ENCODE measurements at regions not wholly inside any gene's neighbourhood (a gene's known extent, or its start where the extent isn't known, plus 50 kb on each side); places are given as distances from the start of the nearest gene placed in this dataset.
"Not testable (repeated sequence)": the region's sequence is repeated elsewhere in the genome, so short reads cannot be mapped to it uniquely, and the experiment has no call there.

GRCh38 chr18:61676773-61677434, 215.9 kb downstream of the RNF152 start:
- DNase-seq: no peak

DNA sequence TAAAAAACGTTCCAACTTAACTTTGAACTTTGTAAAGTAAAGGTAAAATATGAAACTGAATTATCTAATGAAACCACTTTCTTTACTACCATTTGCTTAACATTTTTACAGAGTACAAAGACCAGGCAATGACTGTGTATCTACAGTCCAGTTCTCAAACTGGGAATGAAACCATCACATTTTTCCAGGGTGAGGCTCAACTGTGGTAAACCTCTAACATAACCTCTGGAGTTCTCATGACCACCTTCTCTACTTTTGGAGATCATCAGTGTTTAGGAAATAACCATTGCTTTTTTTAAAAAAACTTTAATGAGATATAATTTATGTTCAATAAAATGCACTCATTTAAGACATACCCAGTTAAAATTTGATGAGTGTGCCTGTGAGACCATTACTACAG, 223.5 kb downstream of the RNF152 start:
- DNase-seq: no peak

- DNase-seq: no peak
These were observed 225.8 kb downstream of the RNF152 start for GRCh38 chr18:61666876-61667590.

- DNase-seq: no peak
These were observed 228.3 kb downstream of the RNF152 start for GRCh38 chr18:61664419-61665084.

DNA sequence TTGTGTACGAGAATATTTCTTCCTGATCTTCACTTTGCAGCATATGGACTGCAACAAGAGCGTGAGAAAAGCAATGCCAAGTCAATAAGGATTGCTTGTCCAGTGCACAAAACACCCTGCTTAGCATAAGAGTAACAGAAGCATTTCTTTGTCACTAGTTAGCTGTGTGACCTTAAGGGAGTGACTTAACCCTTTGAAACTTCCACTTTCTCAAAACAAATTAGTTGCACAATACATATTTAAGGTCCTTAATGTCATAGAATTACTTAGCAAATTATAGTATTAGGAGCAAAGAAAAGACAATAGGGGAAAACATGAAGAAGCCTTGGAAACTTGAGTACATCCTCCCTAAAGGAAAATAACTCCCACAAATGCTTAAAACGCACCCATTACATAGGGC, 230.1 kb downstream of the RNF152 start:
- no peak for DNase-seq

- no peak for DNase-seq
These were observed 234.4 kb downstream of the RNF152 start for GRCh38 chr18:61658431-61658830.

GRCh38 chr18:61657066-61657732, 235.6 kb downstream of the RNF152 start:
- DNase-seq: no peak

DNA sequence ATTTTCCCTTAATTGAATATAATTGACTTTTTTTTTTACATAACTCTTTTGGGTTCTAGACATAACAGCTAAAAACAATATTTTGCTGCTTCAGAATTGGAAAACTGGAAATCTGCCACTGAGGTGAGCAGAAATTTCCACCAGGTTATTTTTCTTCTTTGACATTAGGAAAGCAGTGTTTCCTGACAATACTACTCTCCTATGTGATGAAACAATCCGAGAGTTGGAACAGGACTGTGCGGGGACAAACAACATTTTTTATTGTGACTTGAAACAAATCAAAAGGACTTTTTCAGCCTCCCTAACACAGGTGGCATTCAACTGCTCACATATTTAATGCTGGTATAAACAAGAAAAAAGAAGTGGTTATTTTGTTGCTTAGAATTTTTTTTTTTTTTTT, 237.2 kb downstream of the RNF152 start:
- DNase-seq: no peak

- no peak for DNase-seq
These were observed 238.8 kb downstream of the RNF152 start for GRCh38 chr18:61653823-61654551.

- no peak for DNase-seq
These were observed 240.9 kb downstream of the RNF152 start for GRCh38 chr18:61651880-61652268.

GRCh38 chr18:61651145-61651879, 241.5 kb downstream of the RNF152 start:
- DNase-seq: no peak

DNA sequence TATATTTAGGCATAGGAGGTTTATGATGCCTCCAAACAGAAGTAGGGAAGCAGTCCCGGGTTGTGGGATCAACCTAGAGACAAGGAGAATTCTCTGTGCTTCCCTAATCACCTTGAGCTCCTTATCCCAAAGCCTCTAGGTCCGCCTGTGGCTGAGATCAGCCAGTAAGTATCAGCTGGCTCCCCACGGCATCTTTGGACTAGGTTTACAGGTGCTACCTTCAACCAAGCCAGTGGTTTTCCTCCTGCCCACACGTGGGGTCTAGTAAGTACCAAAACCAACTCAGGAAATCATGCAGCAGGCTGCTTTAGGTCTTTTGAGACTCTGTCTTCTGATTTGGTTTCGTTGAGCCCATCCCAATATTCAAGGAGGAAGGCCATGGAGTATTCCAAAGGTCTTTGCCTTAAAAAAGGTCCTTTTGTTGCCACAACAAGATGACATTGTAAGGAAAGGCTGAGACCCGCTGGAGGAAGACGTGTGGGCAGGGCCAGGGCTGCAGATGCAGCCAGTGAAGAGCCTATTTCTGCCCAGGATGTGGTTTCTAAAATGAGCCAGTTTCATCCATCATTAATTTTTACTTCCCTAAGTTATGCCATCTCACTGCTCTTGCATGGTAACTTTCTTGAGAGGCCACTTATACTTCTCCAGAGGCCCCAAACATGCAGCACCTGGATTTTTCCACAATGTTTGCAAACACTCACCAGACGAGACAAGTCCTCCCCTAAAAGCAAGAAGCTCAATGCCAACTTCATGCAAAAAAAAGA, 248.7 kb downstream of the RNF152 start:
- no peak for DNase-seq

- DNase-seq: no peak
These were observed 252.9 kb downstream of the RNF152 start for GRCh38 chr18:61639886-61640285.

- DNase-seq: no peak
These were observed 254.8 kb downstream of the RNF152 start for GRCh38 chr18:61637905-61638595.

DNA sequence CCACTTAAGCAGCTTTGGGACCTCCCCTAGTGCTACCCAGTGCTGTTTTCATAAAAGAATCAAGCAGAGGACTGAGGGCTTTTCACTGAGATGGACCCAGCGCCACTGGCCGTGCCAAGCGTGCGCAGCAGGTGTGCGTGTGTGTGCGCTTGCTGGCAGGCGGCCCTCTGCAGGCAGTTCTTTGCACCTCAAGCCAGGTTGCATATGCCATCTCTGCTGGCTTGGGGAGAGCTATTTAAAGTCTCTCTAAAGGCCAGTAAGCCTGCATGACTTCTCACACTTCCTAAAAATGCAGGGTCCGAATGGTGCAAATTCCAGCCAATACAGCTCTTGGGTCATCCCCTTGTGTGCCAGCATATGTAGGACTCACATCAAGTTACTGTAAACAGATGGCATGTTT, 255.5 kb downstream of the RNF152 start:
- DNase-seq: no peak

GRCh38 chr18:61635901-61636528, 256.8 kb downstream of the RNF152 start:
- DNase-seq: peak; percentile 62

GRCh38 chr18:61628085-61628484, 264.7 kb downstream of the RNF152 start:
- no peak for DNase-seq

DNA sequence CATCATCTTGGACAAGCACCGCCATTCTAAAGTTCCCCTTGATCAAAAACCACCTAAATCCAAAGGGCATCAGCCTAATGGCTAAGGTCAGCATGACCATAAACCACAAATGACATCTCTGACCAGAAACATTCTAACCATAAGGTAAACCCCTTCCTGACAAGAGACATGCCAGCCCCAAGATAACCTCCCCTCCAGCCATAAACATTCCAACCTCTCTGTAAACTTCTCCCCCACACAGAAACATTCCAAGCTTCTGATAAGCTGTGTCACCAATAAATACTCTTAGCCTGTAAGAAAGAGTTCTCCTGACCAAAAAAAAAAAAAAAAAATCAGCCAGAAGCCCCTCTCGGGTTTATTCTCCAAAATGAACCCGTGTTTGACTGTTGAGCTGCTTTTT, 268.2 kb downstream of the RNF152 start:
- not testable (repeated sequence) for DNase-seq

GRCh38 chr18:61619783-61620182, 273.0 kb downstream of the RNF152 start:
- DNase-seq: no peak

DNA sequence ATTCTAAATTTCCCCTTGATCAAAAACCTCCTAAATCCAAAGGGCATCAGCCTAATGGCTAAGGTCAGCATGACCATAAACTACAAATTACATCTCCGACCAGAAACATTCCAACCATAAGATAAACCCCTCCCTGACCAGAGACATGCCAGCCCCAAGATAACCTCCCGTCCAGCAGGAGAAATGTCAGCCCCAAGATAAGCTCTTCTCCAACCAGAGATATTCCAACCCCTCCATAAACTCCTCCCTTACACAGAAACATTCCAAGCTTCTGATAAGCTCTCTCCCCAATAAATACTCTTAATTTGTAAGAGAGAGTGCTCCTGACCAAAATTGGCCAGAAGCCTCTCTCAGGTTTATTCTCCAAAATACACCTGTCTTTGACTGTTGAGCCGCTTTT, 274.0 kb downstream of the RNF152 start:
- no peak for DNase-seq
